Kidney (tissue), 13 donors: ENCODE measurements at regions not wholly inside any gene's neighbourhood (a gene's known extent, or its start where the extent isn't known, plus 50 kb on each side); places are given as distances from the start of the nearest gene placed in this dataset.

Experiments
- DNase-seq, 5 donors: peaks; one replicate each; pipeline ENCODE4 v3.0.0-alpha.2; 2013 to 2020
- FAIRE-seq: peaks from 2 replicates; lab custom pipeline; 2012; peaks lifted over from hg19 to GRCh38; lab: Jason Lieb, UNC
- H3K27ac ChIP-seq, 2 donors: one replicate each; pipeline ENCODE4 v1.7.0; 2013; ENCODE audit warnings: low read depth in 2 of 2, low read length in 2 of 2, inconsistent platforms in 1 of 2
- H3K27me3 ChIP-seq: one replicate; pipeline ENCODE4 v1.7.1; 2013; ENCODE audit warnings: low read length, inconsistent platforms; ENCODE audit not compliant: control insufficient read depth, insufficient read depth
- H3K36me3 ChIP-seq, 3 donors: one replicate each; pipeline versions ENCODE4 v1.7.0 to v1.7.1; 2013; ENCODE audit warnings: low read length in 3 of 3, control low read depth in 1 of 3, inconsistent platforms in 1 of 3; ENCODE audit not compliant: insufficient read depth in 3 of 3, control insufficient read depth in 2 of 3
- H3K4me1 ChIP-seq, 3 donors: one replicate each; pipeline versions ENCODE4 v1.7.0 to v1.7.1; 2013; ENCODE audit warnings: low read length in 3 of 3, inconsistent platforms in 1 of 3, low read depth in 1 of 3; ENCODE audit not compliant: control insufficient read depth in 2 of 3, insufficient read depth in 2 of 3
- H3K4me3 ChIP-seq, 3 donors: one replicate each; pipeline versions ENCODE4 v1.7.0 to v1.8.1; 2013; ENCODE audit warnings: low read length in 3 of 3, control low read depth in 1 of 3, inconsistent platforms in 1 of 3
- H3K9ac ChIP-seq, 3 donors: one replicate each; pipeline versions ENCODE4 v1.7.0 to v1.7.1; 2013; ENCODE audit warnings: low read length in 3 of 3, control low read depth in 1 of 3, inconsistent platforms in 1 of 3
- H3K9me3 ChIP-seq, 3 donors: one replicate each; pipeline versions ENCODE4 v1.7.0 to v1.7.1; 2013; ENCODE audit warnings: low read length in 3 of 3, control low read depth in 1 of 3, inconsistent platforms in 1 of 3; ENCODE audit not compliant: control insufficient read depth in 2 of 3, insufficient read depth in 1 of 3
- CTCF ChIP-seq: IDR thresholded peaks from 3 replicates; pipeline ENCODE4 v1.5.1; 2012; ENCODE audit warnings: mild to moderate bottlenecking, moderate library complexity, borderline replicate concordance; ENCODE audit not compliant: insufficient read depth; ENCODE audit errors: extremely low read depth
- intact Hi-C: fragments of 100-400 bp; cut with DNase I; formaldehyde crosslinking; loops from one replicate; pipeline ENCODE4 v1.11.1; 2022
- donor health status: control.
- donor health status: control.
- donor health status: control.
- donor health status: control.
- donor health status: control.
- donor health status: DM: yes; HTN: yes; CAD: no.
- donor health status: Normal renal cell carcinoma (clear cell type).

- Histone ChIP-seq H3K36me3 (no peaks in the 10 kb centered on the region), H3K4me1 (no peaks in the 10 kb centered on the region), H3K9ac (no peak overlapping the region), H3K4me3 (no peak overlapping the region), H3K27ac (no peak overlapping the region), H3K27me3 (no peaks in the 10 kb centered on the region), H3K9me3 (no peaks in the 10 kb centered on the region)
- no peak for TF ChIP-seq CTCF
- FAIRE-seq (no peak), DNase-seq (no peak)
- intact Hi-C loops: no loop called here
Measured at GRCh38 chr16:65413861-65414260, 292.0 kb upstream of the CDH11 start.

GRCh38 chr16:65410801-65411200 is 288.9 kb upstream of the CDH11 start:
- Histone ChIP-seq H3K27ac (no peak overlapping the region), H3K4me3 (no peak overlapping the region), H3K9ac (no peak overlapping the region), H3K4me1 (no peaks in the 10 kb centered on the region), H3K27me3 (no peaks in the 10 kb centered on the region), H3K9me3 (no peaks in the 10 kb centered on the region), H3K36me3 (no peaks in the 10 kb centered on the region)
- intact Hi-C loops: no loop called here
- TF ChIP-seq CTCF: no peak
- DNase-seq (no peak), FAIRE-seq (no peak)

- intact Hi-C loops: no loop called here
- H3K4me1 ChIP-seq: no peaks in the 10 kb centered on the region
- no peak overlapping the region for H3K4me3 ChIP-seq
- no peaks in the 10 kb centered on the region for H3K9me3 ChIP-seq
- FAIRE-seq: no peak
- no peak for DNase-seq
- no peak overlapping the region for H3K27ac ChIP-seq
- no peak for TF ChIP-seq CTCF
- H3K27me3 ChIP-seq: no peaks in the 10 kb centered on the region
- no peak overlapping the region for H3K9ac ChIP-seq
- no peaks in the 10 kb centered on the region for H3K36me3 ChIP-seq
Measured at GRCh38 chr16:65409510-65409909, 287.6 kb upstream of the CDH11 start.

GRCh38 chr16:65406933-65407332 is 285.1 kb upstream of the CDH11 start:
- Histone ChIP-seq H3K4me1 (no peaks in the 10 kb centered on the region), H3K9me3 (no peaks in the 10 kb centered on the region), H3K4me3 (no peak overlapping the region), H3K27me3 (no peaks in the 10 kb centered on the region), H3K9ac (no peak overlapping the region), H3K27ac (no peak overlapping the region), H3K36me3 (no peaks in the 10 kb centered on the region)
- TF ChIP-seq CTCF: no peak
- intact Hi-C loops: no loop called here
- DNase-seq (no peak), FAIRE-seq (no peak)
